ENCODE measurements at regions not wholly inside any gene's neighbourhood (a gene's known extent, or its start where the extent isn't known, plus 50 kb on each side); places are given as distances from the start of the nearest gene placed in this dataset.
A peak's percentile ranks its signal among the peaks of the same experiment; 100 is the strongest.

- intact Hi-C loops (cut with DNase I), result no loop called here
- no peak overlapping the region for H3K27ac ChIP-seq (replicated peaks in 1 of 4)
These were observed 227.9 kb upstream of the MARCKS start for GRCh38 chr6:113629256-113629655.

GRCh38 chr6:113629975-113630737 is 227.0 kb upstream of the MARCKS start:
- Histone ChIP-seq H3K4me1 (peaks cover 16 to 43% (median 41%) of the 10 kb centered on the region in 4 donors), H3K4me3 (no peak overlapping the region), H3K27me3 (no peaks in the 10 kb centered on the region), H3K9me3 (no peaks in the 10 kb centered on the region), H3K36me3 (no peaks in the 10 kb centered on the region), H3K27ac (replicated peaks in 1 of 4) (no peak overlapping the region)
- 67% methylated on average over 1 of the region's 1 CpG for WGBS
- DNase-seq (ENCODE audit: extremely low spot score), result no peak
- TF ChIP-seq CTCF (IDR thresholded peaks at IDR 0.05), result no peak
- TF ChIP-seq POLR2A (IDR thresholded peaks at IDR 0.05; ENCODE audit: low read depth), result no peak
- TF ChIP-seq POLR2AphosphoS5 (IDR thresholded peaks at IDR 0.05), result no peak
- no peak for TF ChIP-seq EP300 (IDR thresholded peaks at IDR 0.05)
- intact Hi-C loops (cut with DNase I), result no loop called here

More at GRCh38 chr6:113629256-113629655, 227.9 kb upstream of the MARCKS start:
- TF ChIP-seq POLR2AphosphoS5 (IDR thresholded peaks at IDR 0.05) (no peak), CTCF (IDR thresholded peaks at IDR 0.05) (no peak), POLR2A (IDR thresholded peaks at IDR 0.05; ENCODE audit: low read depth) (no peak), EP300 (IDR thresholded peaks at IDR 0.05) (no peak)
- H3K4me1 ChIP-seq, result peaks cover 16 to 39% (median 37%) of the 10 kb centered on the region in 4 donors
- no peaks in the 10 kb centered on the region for H3K36me3 ChIP-seq
- no peak overlapping the region for H3K4me3 ChIP-seq
- H3K9me3 ChIP-seq, result no peaks in the 10 kb centered on the region
- DNase-seq (ENCODE audit: extremely low spot score), result no peak
- no peaks in the 10 kb centered on the region for H3K27me3 ChIP-seq

GRCh38 chr6:113630738-113631535 is 226.2 kb upstream of the MARCKS start:
- Histone ChIP-seq H3K27me3 (no peaks in the 10 kb centered on the region), H3K4me1 (peaks cover 16 to 49% (median 47%) of the 10 kb centered on the region in 4 donors), H3K4me3 (no peak overlapping the region), H3K36me3 (no peaks in the 10 kb centered on the region), H3K27ac (replicated peaks in 1 of 4) (peak overlapping the region in 2 of 4 donors; percentile 21 to 39), H3K9me3 (no peaks in the 10 kb centered on the region)
- TF ChIP-seq POLR2AphosphoS5 (IDR thresholded peaks at IDR 0.05) (no peak), CTCF (IDR thresholded peaks at IDR 0.05) (no peak), POLR2A (IDR thresholded peaks at IDR 0.05; ENCODE audit: low read depth) (no peak), EP300 (IDR thresholded peaks at IDR 0.05) (no peak)
- intact Hi-C loops (cut with DNase I), result no loop called here
- no peak for DNase-seq (ENCODE audit: extremely low spot score)
- WGBS, result 68% methylated on average over 7 of the region's 7 CpGs

- H3K9me3 ChIP-seq, result no peaks in the 10 kb centered on the region
- WGBS, result 90% methylated on average over 3 of the region's 3 CpGs
- no peaks in the 10 kb centered on the region for H3K27me3 ChIP-seq
- no peaks in the 10 kb centered on the region for H3K36me3 ChIP-seq
- TF ChIP-seq CTCF (IDR thresholded peaks at IDR 0.05), result no peak
- TF ChIP-seq POLR2A (IDR thresholded peaks at IDR 0.05; ENCODE audit: low read depth), result no peak
- TF ChIP-seq EP300 (IDR thresholded peaks at IDR 0.05), result no peak
- no peak for TF ChIP-seq POLR2AphosphoS5 (IDR thresholded peaks at IDR 0.05)
- peak overlapping the region; percentile 35 to 52 (median 40) for H3K27ac ChIP-seq (replicated peaks in 1 of 4)
- intact Hi-C loops (cut with DNase I), result no loop called here
- H3K4me3 ChIP-seq, result no peak overlapping the region
- no peak for DNase-seq (ENCODE audit: extremely low spot score)
- peaks cover 16 to 54% (median 49%) of the 10 kb centered on the region in 4 donors for H3K4me1 ChIP-seq
These were observed 225.5 kb upstream of the MARCKS start for GRCh38 chr6:113631666-113632065.
